DMS114 treated with DMSO at 0.1 percent for 48 hours (cell line): ENCODE measurements at regions not wholly inside any gene's neighbourhood (a gene's known extent, or its start where the extent isn't known, plus 50 kb on each side); places are given as distances from the start of the nearest gene placed in this dataset.

Experiments used
- DNase-seq: peaks from one replicate; lab custom pipeline; 2025; ENCODE audit not compliant: unreplicated experiment; lab: John Stamatoyannopoulos, UW

DNA sequence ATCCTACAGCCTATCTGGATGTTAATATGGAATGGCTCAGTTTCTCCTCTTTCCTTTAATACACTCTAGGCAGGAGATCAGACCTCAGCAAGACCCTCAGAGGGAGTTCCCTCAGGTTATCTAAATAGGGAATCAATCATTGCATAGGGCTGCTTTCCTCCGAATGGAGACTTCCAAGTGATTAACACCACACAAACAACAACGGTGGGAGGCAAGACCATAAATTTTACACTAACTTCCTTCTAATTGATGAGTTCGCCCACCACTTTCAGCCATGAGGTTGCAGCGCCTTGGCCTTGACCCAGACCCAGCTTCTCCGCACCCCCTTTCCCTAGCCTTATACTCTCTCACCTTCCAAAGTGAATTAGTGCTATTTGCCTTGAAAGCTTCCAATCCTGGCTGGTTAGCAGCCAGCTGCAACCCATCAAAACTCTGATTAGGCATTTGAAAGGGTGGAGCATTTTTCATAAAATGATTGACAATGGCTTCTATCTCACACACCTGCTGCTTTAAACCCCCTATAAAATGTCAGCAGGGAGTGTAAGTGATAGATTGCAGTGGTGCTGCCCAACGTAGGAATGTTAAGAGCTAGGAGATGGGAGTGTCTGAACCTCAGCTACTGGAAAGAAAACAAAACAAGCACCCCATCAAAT is 534.9 kb upstream of the USP24 start:
- no peak for DNase-seq

- no peak for DNase-seq
These were observed 532.3 kb upstream of the USP24 start for GRCh38 chr1:55747408-55747841.

DNA sequence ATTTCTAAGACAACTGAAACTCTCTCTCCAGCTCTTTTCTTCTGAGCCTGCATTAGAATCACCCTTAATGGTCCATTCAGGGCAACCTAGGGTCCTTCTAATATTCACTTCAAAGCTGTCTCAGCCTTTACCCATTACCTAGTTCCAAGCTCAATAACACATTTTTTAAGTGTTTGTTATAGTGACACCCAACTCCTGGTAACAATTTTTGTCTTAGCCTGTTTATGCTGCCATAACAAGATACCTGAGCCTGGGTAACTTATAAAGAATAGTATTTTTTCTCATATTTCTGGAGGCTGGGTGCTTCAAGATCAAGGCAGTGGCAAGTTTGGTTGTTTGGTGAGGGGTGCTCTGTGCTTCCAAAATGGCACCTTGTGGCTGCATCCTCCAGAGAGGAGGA is 531.5 kb upstream of the USP24 start:
- no peak for DNase-seq

DNA sequence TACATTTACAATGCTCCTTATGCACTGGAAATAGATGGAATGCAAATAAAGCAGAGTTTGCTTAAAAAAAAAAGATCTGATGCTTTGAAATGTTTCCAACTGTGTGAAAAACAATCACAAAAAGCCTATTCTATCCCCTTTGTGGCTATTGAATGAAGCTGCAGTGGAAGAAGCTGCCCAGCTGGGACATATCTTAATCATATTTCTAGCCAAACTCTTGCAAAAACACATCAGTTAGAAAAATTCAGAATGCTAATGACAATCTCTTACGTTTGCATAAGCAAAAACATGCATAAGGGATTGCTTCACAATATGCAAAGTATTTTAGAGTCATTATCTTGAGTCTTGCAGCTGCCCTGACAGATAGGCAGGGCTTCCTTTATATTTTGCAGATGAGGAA is 526.4 kb upstream of the USP24 start:
- DNase-seq, result no peak

DNA sequence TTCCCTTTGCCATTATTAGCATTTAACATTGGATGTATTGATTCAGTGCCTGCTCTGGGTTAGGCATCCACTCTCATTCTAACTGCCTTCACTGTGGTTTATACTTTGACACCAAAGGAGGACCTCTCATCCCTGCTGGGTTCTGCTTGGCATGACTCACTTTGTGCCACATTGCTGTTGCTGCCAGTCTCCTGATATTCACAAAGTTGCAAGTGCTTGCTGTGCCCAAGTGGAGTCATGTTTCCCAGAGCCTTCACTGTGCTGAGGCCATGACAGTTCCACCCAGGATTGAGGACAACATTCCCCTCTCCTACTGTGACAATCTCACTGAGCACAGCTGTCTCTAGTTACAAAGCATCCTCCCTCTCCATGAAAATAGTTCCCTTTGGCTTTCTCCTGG is 519.9 kb upstream of the USP24 start:
- DNase-seq, result no peak

GRCh38 chr1:55726994-55727393 is 511.8 kb upstream of the USP24 start:
- no peak for DNase-seq

- DNase-seq, result no peak
These were observed 510.2 kb upstream of the USP24 start for GRCh38 chr1:55725378-55725777.

GRCh38 chr1:55724551-55725325 is 509.6 kb upstream of the USP24 start:
- no peak for DNase-seq

DNA sequence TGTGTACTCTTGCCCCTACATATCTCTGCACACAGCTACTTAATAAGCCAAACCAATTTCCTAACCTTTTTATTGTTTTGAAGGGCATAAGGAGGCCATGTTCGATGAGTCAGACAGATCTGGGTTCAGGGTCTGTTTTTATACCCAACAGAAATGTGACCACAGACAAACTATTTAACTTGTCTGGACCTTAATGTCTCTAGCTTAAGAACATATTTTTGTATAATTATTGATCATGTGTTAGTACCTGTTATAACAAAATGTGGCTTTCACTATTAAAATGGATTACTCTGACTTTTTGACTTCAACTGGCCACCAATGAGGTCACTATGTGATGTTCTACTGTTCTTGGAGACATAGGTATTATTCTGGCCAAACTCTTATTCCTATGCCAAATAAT is 507.8 kb upstream of the USP24 start:
- no peak for DNase-seq

DNA sequence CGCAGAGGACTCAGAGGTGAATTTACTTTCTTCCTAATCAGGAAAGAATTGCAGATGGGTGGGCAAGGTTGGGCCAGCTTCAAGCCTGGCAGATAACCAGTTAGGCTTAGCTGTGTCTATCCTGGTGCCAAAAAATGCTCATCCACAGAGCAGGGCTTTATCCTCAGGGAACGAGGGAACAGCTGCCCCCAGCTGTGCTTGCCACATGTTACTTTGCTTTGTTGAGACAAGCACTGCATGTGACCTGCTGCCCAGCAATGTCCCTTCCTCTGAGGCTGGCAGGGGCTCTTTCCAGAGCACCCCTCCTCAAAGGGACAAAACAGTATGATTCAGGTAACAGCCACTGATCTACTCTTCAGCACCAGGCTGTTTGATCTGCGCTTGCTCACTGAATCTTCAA is 505.1 kb upstream of the USP24 start:
- DNase-seq, result no peak

DNA sequence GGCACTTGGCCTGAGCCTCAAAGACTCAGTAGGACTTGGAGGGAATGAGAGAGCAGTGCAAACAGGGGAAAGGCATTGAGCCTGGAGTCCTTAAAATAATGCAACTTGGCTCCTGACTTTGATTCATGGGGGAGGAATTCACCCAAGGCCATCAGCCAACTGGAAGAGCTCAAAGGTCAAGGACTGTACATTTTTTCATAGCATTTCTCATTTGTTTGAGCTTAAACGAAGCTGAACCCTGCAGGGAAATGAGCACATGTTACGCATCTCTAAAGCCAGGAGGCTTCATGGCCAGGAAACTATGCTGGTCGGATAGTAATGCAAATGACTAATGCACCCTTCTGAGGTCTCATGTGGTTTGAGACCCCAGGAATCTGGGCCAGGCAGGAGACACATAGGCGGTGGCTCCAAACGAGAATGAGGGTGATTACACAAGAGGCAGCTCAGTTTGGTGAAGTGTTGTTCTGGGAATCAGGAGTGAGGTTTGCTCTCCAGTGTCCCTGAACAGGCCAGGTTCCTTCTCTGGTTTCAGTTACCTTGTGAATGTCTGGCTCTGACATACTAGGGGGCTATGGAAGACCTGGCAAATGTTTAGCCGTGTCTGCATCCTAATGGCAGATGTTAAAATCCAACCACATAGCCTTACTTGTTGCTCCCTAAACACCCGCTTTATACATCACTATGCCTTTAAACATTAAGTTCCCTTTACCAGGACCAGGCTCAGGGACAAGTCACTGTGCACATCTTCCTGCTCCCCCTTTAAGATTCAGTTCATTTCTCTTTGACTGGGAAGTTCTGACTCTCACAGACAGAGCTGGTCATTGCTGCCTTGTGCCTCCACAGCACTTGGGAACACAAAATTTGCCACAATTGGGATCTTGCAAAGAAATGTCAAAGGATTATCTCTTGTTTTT is 503.9 kb upstream of the USP24 start:
- no peak for DNase-seq

GRCh38 chr1:55717111-55717510 is 501.9 kb upstream of the USP24 start:
- no peak for DNase-seq

- DNase-seq, result no peak
These were observed 501.4 kb upstream of the USP24 start for GRCh38 chr1:55716610-55717009.

- DNase-seq, result no peak
These were observed 501.0 kb upstream of the USP24 start for GRCh38 chr1:55716151-55716550.

- DNase-seq, result no peak
These were observed 499.1 kb upstream of the USP24 start for GRCh38 chr1:55714230-55714629.

GRCh38 chr1:55713516-55713915 is 498.4 kb upstream of the USP24 start:
- no peak for DNase-seq

DNA sequence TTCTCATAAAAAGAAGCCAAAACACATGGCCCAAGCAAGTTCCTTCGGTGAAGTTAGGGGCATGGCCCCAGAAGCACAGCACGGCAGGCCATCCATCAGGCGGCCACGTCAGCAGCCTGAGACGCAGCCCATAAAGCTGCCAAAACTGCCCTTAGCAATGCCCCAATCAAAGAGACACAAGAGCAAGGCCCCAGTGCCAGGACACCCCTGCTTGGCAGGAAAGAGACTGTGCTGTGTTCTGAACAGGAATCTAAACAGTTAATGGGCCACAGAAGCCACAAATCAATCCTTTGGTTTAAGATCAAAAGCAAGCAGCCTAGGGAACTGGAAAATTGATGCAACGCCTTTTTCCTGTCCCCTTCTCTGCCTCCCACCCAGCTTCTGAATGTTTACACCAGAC is 497.0 kb upstream of the USP24 start:
- no peak for DNase-seq

- DNase-seq, result no peak
These were observed 493.6 kb upstream of the USP24 start for GRCh38 chr1:55708781-55709180.

GRCh38 chr1:55707846-55708245 is 492.7 kb upstream of the USP24 start:
- no peak for DNase-seq

DNA sequence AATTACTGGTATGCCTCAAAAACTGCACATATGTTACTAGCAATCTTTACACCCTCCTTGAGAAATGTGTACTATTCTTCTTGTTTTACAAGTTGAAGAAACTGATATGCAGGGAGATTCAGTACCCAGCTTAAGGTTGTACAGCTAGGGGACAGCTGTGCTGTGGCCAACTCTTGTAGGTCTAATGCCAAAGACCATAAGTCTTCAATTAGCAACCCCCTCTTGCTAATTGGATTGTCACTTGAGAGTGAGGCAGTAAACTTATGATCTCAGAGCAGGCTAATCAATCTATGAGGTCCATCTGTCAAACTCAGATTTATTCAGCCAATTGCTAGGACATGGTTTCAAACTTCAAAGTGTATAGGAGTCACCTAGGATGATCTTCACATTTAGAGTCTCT is 492.0 kb upstream of the USP24 start:
- no peak for DNase-seq

- DNase-seq, result no peak
These were observed 491.2 kb upstream of the USP24 start for GRCh38 chr1:55706397-55706796.
